ENCODE measurements at regions not wholly inside any gene's neighbourhood (a gene's known extent, or its start where the extent isn't known, plus 50 kb on each side); places are given as distances from the start of the nearest gene placed in this dataset.

GRCh38 chr7:81470724-81471379, 299.0 kb downstream of the HGF start (continued):
- TF ChIP-seq ASH2L (IDR thresholded peaks at IDR 0.05; ENCODE audit: low read length) (no peak), SP4 (IDR thresholded peaks at IDR 0.05; ENCODE audit: low read length) (no peak), POU5F1 (IDR thresholded peaks at IDR 0.05; ENCODE audit: low read depth, low read length) (no peak), KDM5A (IDR thresholded peaks at IDR 0.05; ENCODE audit: low read length) (no peak), RNF2 (IDR thresholded peaks at IDR 0.05; ENCODE audit: borderline replicate concordance, low read depth, low read length, missing control alignments, poor library complexity, severe bottlenecking) (no peak), RBBP5 (IDR thresholded peaks at IDR 0.05; ENCODE audit: borderline replicate concordance, low read depth, low read length) (no peak), USF2 (IDR thresholded peaks at IDR 0.05; ENCODE audit: low read length) (no peak)
